HG02759 (cell line): ENCODE measurements at regions not wholly inside any gene's neighbourhood (a gene's known extent, or its start where the extent isn't known, plus 50 kb on each side); places are given as distances from the start of the nearest gene placed in this dataset.

Source experiments
- ATAC-seq: cut with Tn5 transposase; IDR thresholded peaks from one replicate; pipeline ENCODE4 v1.9.1; 2021; ENCODE audit warnings: mild to moderate bottlenecking, moderate library complexity; ENCODE audit not compliant: unreplicated experiment

DNA sequence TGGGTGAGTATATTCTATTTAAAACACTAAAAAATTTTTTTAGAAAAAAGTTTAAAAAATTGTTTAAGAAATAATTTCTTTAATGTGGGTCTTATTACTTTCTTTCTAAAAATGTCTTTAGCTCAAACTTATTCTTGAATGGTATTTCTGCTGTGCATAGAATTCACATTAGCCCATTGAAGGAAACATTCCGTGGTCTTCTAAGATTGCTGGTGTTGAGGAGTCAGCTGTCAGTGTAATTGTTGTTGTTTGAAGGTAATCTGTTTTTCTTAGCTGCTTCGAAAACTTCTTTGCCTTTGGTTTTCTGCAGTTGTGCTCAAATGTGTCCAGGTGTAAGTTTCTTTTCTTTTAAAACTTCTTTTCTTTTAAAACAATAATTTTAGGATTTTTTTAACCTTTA is 85.4 kb upstream of the KLF12 start:
- ATAC-seq = no peak

DNA sequence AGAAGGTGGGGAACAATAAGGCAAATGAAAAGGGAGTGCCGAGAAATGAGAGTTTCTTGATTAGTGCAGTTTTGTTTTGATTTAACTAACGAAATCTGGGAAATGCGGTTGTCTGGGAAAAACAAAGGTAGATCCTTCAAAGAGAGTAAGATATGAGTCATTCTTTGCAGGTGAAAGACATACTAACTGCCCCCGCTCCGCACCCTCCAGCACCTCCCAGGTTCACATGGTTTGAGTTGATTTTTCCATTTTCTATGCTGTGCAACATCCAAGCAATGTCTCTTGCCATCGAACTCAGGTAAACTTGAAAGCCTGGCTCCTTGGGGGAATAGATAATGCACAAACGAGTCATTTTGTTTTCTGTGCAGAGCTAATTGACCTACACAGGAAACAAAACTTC is 84.1 kb upstream of the KLF12 start:
- ATAC-seq = no peak

DNA sequence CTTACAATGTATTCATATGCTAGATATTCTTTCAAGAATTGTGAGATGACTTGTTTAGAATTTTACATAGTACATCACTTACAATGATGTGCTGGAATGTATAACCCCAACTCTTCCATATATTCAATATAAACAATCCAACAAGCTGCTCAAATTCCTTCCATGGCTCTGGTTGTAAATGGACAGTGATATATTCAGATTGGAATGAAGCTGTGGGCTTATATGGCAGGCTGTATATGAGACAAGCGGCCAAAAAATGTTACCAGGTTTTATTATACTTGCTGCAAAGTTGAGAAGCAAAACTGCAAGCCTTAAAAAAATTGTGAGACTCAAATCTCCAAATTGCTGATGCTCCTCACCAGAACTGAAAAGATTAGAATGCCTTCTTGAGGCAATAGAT is 83.6 kb upstream of the KLF12 start:
- ATAC-seq = no peak

DNA sequence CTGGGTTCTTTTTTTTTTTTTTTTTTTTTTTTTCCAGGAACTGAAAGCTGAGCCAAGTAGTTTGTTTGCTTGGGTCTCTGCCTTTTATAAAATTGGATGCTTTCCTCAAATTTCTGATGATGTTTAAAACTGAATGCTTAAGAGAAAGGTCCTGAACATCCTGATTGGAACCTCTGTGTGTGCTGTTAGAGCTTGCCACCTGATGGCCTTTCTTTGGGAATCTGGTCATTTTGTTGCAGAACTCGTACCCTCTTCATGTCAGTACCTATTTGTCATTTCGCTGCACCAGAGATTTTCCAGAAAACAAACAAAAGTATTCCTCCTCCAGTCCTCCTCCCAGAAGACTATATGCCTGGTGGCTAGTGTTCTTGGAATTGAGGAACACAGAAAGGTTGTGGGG is 81.2 kb upstream of the KLF12 start:
- ATAC-seq = no peak

DNA sequence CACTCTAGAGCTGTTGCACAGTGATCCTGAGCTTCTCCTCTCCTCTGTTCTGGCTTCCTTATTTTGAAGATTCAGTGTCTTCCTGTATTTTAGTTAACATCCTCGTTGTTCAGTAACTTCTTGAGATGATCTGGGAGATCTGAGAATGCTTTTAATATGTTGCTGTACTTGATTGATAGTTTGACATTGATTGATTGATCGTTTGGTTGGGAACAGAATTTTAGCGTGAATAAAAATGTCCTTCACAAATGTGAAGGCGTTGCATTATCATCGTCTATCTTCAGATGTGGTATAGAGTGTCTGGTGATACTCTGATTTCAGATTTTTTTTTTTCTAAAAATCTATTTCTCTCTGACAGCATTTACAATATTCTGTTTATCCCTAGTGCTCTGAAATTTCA is 80.1 kb upstream of the KLF12 start:
- ATAC-seq = no peak

DNA sequence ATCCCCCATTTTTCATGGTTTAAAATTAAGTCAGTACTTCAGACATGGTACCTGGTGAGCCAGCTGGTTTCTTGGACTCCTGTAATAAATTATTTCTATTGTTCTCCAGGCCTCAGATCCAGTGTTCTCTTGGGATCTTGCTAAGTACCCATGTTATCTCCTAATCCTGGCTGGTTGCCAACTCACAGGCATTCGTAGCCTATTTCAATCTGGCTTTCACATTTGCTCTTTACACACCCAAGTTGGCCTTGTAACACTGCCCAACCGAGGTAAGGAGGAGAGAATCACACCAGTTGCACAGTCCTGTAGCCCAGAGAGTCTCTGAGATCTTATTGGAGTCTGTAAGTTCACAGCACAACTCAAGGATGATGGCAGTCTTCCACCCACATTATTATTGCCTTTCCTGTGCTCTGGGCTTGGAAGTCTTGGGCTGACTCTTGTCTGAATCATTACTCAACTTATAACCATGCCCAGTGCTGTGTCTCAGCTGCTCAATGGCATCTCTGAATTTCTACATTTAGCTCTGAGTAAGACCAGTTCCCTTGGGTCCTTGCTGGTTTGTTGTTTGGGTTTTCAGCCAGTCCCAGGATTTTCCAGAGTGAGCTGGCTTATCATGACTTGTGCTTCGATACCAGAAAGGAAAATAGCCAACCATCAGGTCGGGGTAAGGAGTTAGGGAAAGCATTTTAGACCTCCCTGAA is 76.6 kb upstream of the KLF12 start:
- ATAC-seq = no peak

DNA sequence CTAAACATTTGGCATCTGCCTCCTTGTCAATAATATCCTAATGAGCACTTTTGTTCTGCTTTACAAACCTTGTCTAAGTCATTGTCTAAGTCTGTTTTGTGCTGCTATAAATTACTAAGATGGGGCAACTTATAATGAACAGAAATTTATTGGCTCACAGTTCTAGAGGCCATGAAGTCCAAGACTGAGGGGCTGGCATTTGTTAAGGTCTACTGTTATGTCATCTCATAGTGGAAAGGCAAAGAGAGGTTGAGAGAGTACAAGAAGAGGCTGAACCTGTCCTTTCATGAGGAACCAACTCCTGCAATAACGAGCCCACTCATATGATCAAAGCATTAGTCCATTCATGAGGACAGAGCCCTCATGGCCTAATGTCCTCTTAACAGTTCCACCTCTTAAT is 72.7 kb upstream of the KLF12 start:
- no peak for ATAC-seq

DNA sequence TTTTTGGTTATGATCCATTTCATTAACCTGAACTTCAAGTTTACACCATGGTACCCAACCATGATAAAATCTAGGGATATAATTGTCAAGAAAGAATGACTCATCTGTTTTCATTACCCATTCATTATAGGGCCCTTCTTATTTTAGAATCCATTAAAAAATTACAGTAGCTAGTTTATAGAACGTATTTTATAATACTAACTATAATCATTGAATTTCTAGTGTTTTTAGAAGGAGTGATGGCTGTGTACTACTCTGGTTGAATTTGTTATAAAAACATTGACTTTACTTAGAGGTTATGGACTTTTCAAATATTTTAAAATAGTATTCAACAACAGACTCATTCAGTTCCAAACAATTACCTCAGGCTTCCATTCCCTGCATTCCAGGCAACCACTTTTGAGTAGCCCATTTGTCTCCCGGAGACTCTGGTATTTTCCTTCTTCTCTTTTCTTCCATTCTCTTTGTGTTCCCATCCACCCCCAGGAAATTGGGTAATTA is 71.9 kb upstream of the KLF12 start:
- ATAC-seq = no peak

DNA sequence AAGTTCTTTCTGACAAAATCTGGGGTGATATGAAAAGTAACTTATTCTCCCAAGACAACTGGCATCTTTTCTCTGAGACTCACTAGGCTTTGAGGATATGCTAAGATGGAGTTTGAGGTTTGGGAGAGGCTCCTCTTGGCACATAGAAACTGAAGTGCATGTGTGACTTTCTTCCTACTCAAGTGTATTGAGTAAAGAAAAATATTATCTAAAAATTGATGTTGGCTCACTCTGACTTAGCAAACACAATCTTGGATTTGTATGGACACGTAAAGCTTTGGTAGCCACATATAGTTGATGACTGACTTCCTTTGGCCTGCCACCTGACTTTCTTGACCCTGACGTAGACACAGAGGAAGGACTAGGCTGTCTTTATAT is 71.1 kb upstream of the KLF12 start:
- ATAC-seq = no peak

DNA sequence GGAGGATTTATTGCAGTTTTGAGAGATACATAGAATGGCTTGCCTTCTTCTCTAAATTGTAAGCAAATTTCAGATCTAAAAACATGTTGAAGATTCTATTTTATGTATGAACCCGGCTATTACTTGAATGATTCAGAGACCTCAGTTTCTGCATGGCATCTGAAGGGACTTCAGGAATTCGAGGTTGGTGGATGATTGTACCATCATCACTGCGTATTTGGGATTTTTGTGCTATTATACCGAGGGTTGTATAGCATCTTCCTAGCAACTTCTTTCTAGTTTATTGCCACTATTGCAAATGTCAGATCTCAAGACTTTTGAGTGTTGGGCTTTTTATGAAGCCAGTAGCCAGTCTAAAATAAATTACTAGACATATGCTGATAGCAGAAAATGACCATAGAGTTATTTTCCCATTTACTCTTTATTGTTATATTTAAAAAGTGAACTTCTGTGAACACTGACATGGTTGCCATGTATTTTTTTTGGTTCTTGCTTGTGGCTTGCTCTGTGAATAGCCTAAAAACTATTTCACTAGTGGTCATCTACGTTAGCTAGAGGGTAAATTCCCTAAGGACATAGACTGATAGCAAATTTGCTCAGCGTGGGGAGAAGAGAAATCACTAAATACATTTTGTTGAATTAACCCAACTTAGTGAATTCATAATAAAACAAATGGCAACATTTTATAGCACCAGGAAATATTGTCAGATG is 70.6 kb upstream of the KLF12 start:
- no peak for ATAC-seq

DNA sequence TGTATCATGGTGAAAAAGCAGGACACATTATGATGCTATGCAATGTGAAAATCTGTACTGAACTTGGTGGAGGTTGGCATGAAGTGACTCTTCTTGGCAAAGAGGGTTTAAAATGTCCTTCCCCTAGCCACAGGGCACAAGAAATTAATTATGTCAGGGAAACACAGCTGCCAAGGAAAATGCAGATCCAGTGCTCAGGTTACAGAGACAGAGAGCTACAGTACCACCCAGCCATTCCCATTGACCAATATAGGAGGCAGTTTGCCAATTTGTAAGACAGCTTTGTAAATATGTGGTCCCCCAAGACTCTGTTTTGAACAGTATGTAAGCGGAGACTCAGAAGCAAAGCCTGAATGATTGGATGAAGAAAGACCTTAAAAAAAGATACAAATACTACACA is 69.4 kb upstream of the KLF12 start:
- no peak for ATAC-seq

DNA sequence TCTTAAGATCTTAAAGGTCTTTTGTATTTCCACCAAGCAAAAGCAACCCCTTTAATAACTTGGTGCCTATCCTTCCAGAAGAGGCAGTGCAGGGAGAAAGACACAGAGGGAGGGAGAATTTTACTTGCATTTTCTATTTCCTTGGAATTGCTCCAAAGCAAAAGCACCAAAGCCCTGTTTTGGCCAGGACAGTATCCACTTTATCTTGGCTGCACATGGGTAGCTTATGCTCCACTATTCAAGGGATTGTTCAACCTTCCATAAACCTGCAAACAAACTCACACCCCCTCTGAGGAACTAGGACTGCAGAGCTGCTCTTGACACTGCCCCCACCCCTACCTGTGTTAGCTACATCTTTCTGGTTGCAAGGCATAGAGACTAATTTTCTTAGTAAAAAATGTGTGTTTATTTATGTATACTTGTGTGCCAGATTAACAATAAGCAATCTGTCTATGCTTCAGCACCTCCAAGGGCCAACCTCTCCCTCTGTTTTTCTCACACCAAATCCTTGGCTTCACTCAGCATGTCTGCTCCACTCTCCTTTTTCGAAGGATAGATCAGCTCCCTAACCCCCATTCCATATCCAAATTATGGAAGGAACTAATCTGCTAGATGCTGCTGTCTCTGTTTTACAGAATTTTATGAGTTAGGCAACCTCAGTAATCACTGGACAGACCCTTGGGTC is 68.1 kb upstream of the KLF12 start:
- ATAC-seq = no peak

DNA sequence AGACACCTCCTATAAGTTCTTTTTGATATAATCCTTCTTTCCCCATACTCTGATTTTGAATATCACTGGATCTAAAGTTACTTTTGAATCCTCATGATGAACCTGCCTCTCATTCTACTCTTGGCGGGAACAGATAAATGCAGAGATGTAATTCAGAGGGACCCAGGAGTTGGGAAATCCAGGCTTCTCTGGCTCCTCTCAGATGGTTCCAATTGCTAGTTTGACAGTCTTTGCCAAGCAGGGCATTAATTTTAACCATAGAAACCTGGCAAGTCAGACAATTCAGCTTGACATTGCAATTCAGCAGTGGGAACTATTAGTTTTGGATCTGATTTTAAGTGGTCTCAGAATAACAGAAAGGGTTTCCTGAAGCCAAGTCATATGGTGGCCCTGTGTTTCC is 67.3 kb upstream of the KLF12 start:
- ATAC-seq = no peak

DNA sequence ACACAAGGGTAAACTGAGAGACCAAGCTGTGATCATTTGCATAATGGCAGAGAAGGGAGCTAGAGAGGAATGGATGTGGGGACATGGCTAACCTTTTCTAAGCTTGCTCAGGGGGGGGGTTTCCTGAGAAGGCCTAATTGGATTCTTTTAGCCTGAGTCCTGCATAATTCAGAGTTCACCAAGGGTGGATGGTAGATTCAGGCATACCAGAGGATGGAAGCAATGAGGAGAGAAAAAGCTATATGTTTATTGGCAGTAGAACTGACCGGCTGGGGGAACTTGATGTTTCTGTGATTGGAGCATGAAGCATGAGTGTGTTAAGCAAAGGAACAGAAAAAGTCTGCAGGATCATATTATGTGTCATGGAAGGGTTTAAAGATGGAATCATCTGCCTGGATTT is 65.9 kb upstream of the KLF12 start:
- ATAC-seq = no peak

DNA sequence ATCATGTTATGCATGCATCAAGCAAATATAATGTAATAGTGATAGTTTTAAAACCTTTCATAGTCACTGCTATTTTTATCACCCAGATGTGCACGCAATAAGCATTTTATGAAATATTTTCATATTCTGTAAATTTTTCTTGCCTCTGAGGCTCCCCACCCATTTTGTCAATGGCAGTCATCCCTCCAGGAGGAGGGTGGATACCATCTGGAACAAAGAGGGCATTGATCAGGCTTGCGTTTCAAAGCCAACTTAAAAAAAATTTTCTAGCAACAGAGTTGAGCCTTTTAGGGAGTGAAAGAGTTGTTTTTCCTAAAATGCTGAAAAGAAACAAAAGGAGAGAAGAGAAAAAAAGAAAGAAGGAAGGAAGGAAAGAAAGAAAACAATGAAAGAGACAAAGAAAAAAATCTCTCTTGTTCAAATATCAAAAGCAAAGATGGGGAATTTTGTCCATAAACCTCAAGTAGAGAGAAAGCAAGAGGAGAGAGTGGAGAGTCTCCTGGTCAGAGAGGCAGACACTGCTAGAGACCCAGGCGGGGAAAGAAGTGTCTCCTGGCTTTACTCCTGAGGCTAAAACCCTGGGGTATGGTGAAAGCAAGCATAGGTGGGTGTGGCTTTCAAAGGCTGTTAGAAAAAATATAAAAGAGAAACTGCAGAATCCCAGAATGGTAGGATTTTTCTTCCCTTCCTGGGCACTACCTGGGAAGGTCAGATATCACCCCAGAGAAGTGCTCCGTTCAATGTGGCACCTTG is 63.6 kb upstream of the KLF12 start:
- ATAC-seq = no peak

DNA sequence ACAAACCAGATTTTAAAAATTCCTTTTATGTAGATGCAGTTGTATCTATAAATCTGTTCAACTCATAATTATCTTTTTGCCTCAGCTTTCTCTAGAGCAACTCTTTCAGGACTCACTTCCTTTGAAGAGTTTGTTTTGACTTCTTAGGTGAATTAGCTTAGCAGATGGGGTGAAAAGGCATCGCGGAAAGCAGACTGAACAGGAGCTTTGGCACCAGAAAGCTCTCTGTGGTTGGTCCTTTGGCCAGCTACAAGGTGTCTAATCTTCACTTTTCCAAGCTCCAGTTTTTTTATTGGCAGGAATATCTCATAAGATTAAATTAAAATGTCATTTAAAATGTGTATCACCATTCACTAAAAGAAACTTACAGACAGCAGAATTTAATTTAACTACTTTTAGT is 60.6 kb upstream of the KLF12 start:
- ATAC-seq = no peak

DNA sequence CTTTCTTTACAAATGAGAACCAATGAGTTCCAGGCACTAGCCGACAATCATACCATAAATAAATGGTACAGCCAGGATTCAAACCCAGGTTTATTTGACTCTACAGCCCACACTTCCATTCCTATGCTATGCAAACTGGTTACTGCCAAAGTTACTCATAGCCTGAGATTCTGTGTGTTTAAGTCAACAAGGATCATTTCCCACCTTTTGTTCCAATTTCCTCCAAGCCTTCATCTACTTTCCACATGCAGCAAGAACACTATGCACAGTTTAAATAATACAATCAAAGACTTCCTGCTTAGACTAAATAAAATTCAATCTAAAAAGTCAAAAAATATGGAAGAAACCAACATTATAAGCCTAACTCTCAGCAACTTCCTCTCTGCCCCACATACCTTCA is 59.2 kb upstream of the KLF12 start:
- no peak for ATAC-seq

DNA sequence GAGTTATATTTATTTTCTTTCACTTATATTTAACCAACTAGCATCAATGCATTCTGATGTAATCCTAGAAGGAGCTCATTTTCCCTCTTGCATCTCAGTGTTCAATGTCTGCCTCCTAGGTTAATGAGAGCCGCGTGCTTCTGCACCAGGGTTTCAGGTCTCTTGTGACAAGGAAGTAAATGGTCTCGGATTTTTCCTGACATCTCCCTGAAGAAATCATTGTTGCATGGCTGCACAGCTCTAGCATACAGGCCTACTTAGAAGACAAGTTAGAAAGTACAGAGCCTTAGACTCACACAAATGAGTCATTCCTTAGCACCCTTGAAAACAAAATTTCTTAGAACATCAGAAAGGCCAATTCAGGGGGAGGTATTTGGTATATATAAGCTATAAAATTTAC is 57.2 kb upstream of the KLF12 start:
- no peak for ATAC-seq

DNA sequence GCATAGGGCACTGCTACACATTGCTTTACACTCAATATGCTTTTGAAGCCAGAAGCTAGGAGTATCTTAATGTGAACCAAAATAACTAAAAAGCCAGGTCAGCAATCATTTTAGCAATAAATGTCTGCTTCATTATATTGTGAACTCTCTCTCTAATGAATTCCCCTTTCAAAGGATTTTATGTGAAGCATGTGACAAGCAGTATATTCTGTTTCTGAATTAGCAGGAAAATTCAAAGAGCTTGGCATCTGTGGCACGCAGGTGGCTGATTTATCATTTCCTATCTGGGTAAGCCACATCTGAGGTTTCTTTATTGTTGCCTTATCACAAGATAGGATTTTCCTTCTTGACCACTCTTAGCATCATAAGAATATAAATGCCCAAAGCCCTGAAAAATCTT is 56.8 kb upstream of the KLF12 start:
- ATAC-seq = no peak

DNA sequence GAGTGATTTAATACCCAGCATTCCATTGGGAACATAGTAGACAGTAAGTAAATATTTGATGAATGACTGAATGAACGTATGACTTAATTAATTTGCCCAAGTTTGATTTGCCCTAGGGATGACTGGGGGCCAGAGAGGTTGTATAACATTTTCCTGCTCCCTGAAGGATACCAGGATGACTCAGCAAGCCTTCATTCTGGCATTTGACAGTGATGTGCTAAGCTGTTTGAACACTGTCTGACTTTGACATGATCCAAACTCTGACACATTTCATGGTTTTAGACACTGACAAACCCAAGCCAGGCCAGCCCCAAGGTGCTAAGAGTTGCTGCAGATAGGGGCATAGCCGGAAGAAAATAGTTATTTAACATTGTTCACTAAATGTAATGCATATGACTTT is 53.4 kb upstream of the KLF12 start:
- ATAC-seq = no peak

DNA sequence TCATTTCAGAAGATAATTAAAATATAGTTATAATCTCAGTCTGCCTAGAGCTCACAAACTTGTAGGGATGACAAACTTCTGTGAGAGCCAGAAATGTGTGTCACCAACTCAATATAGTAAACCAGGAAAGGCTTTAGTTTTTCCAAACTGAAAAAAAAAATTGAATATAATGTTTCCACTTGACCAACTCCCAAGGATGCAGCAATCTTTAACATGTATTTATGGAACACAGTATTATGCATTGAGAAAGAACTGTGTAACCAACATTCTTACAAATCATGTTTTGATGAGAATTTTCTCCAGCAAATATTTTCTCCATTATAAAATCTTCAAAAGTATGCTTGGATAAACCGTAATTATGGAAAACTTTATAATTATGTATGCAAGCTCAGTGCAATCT is 50.1 kb upstream of the KLF12 start:
- ATAC-seq = no peak
